ENCODE measurements at regions not wholly inside any gene's neighbourhood (a gene's known extent, or its start where the extent isn't known, plus 50 kb on each side); places are given as distances from the start of the nearest gene placed in this dataset.

DNA sequence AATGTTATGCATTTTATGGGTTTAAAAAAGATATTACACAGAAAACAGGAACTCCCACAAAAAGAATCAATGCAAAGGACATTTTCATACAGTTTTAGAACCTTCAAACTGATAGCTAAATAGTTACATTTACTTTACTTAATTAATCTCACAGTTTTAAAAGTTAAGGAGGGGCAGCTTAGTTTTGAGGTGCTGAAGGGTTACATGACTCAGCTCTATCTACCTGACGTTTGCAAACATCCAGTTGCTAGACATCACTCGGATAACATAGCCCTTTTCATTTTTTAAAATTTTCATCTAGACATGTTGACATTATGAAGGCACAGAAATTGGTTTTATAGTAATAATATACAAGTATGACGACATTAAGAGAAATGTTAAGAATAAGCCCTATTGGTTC lies 53.7 kb upstream of the HSD17B12 start:
- DNase-seq (ENCODE audit: low spot score): no peak

Measured in germinal center (tissue), 1 donor.